ENCODE measurements at regions not wholly inside any gene's neighbourhood (a gene's known extent, or its start where the extent isn't known, plus 50 kb on each side); places are given as distances from the start of the nearest gene placed in this dataset.

DNA sequence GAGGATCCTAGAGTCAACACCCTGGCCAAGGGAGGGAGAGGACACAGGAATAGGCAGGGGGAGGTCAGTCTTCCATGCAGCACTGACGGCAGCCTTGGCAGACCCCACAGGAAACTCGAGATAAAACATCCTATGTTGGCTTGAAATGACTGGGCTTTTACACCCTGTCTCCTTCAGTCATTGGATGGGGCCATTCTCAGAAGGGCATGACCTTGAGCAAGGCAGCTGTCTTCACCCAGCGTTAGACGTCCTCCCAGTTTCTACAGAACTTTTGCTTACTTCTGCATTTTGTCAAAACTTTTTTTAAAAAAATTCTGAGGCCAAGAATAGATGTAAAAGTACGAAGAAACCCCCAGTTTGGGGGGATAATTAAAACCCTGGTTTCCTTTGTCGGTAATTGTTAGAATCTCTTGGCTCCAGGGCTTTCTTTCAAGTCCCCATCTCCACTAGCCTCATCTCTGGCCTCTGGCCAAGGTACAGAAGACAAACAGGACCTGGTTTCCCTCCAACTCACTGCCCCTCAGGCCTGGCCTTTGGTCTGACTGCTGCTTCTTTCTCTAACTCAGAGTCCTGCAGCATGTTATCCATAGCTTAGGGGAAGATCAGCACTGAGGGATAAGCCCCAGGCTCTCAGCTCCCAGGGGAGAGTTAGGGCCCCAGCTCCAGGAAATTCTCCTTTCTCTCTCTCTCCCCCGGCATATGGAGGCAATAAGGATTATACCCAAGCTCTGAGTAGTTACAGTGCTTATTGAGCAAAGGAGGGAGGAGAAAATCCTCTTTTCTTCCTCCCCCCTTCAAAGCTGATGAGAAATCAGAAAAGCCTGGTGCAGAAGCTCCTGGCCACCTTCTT, 51.6 kb upstream of the KCND3 start:
- DNase-seq = no peak

DNA sequence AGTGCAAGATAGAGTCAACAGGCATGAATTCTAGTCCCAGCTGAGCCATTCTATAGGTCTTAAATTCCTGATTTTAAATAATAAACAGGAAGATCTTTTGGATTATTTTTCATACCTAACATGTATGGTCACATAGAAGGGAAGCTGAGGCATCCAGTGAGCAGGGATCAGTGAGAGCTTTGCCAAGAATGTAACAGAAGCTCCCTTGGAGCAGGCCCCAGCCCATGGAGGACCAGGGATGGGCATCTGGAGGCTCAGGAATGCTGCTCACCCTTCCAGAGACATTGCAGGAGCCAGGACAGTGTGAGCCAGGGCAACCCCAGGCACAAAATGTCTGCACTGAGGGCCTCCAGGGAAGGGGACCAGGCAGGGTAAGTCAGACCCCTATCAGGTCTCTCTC, 54.4 kb upstream of the KCND3 start:
- no peak for DNase-seq

GRCh38 chr1:112044745-112045144, 55.3 kb upstream of the KCND3 start:
- no peak for DNase-seq

DNA sequence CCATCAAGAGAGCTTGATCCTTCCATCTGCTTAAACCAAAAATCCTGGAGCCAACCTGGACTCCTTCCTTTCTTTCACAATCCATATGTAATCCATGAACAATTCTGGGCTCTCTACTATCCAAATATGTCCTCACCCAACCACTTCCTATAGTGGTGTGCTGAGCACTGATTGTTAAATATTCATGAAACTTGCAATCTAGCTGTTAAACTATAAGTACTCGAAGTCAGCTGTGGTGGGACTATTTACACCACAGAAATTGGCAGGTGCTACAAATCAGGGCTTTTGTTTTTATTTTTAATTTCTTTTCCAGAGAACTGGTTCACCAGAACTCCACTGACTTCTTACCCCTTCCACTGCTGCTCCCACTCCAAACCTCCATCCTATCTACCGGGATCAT, 57.2 kb upstream of the KCND3 start:
- no peak for DNase-seq

GRCh38 chr1:112048421-112048820, 59.0 kb upstream of the KCND3 start:
- no peak for DNase-seq

- DNase-seq = no peak
Measured at GRCh38 chr1:112054510-112054909, 65.0 kb upstream of the KCND3 start.

- no peak for DNase-seq
Measured at GRCh38 chr1:112056354-112056753, 66.9 kb upstream of the KCND3 start.

DNA sequence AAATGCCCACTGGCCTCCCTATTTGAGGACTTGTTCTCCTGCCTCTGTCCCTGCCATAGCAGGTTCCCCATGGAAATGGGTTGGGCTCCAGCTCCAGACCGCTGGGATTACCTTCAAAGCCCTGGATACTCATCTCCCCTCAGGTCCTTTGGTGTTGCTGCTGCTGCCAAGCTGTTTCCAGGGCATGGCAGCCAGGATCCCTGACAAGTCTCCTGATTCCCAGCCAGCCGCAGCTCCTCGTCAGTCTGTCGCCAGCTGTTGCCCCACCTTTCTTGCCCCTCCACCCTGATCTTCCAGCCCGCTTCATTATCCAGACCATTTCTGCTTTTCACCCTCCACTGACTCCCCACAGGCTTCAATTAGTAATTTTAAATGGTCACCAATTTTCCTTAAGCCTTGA, 68.3 kb upstream of the KCND3 start:
- DNase-seq = no peak

- no peak for DNase-seq
Measured at GRCh38 chr1:112058815-112059450, 69.5 kb upstream of the KCND3 start.

GRCh38 chr1:112059679-112060078, 70.2 kb upstream of the KCND3 start:
- DNase-seq = no peak

GRCh38 chr1:112060261-112060660, 70.8 kb upstream of the KCND3 start:
- no peak for DNase-seq

DNA sequence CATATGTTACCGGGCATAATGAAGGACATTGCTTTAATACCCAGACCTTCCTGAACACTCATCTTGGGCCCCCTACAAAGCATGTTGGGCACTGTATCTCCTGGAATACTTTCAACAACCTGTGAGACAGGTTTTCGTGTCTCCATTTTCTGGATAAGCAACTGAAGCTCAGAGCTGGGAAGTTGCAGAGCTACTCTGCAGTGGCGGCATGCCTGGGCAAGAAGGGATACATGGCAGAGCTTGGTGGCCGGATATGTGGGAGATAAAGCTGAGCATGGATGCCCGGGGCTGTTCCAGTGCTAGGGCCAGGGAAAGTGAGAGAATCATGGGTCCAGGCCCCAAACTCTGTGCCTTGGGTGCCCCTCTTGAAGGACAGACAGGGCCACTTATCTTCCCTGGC, 71.6 kb upstream of the KCND3 start:
- DNase-seq = no peak

DNA sequence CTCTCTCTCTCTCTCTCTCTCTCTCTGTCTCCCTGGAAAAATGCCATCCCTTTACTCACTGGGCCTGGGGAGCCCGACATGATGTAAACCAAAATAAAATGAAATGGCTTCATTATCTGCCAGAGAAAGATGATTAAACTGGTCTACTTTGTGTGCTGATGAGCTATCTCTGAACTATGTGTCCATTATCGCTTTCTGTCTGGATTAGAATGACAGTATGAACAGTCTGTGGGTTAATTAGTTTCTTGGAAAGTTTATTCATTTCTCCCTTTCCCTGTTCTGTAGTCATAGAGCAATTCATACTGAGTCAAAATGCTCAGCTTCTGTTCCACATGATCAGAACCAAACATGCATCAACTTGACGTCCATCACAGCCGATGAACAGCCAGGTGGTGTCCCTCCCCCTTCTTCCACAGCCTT, 72.4 kb upstream of the KCND3 start:
- DNase-seq = no peak

DNA sequence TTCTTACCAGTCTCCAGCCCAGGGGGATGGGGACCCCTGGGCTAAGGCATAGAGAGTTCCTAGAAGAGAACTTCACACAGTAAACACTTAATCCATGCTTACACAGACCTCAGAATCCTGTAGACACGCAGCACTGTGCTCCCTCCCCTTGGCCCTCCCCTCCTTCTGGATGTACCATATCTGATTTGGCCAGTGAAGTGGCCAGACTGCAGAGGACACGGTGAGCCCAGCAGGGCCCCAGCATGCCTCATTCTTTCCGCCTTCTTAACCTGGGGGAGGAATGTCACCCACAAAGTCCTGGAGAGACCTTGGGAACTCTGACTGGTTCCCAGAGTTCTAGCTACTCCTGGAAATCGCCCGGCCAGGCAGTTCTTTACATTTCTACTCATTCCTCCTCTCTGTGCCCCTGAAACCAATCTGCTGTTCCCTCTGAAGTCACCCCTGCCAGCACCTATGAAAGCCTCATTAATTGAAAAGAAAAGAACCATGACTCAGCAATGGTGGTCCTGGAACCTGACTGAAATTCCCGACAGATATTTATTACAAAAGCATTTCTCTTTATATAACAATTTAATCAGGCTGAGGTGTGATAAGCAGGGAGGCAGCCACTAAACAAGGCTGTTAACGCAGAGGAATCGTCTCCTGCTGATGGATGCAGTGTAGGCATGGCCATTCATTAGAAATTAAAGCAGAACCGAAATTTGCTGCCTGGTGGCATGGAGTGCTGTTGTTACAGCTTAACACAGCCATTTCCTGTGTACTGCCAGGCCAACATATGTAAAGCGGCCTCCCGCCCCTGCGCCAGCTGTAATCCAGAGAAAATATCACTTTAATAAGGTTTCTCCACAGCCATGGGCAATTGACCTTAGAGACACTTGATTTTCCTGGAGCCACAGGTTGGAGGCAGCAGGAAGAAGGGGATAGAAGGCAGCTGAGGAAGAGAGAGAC, 74.6 kb upstream of the KCND3 start:
- no peak for DNase-seq

DNA sequence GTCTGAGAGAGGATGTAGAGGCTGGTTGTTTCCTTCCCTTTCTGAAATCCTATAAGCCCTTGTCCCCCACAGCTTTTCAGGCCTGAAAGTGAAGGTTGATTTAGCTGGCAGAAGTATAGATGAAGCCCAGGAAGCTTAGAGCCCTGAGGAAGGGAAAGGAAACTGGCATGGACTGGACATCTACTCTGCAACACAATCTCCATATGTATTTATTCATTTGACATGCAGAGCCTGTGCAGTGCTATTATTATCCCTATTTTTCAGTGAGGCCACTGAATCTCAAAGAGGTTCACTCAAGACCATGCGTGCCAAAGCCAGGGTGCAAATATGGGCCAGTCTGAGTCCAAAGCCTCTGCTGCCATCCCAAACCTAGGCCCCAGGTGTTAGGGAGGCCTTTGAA, 78.5 kb upstream of the KCND3 start:
- DNase-seq = no peak

GRCh38 chr1:112070677-112071076, 81.2 kb upstream of the KCND3 start:
- DNase-seq = no peak

GRCh38 chr1:112074711-112075110, 85.2 kb upstream of the KCND3 start:
- DNase-seq = no peak

DNA sequence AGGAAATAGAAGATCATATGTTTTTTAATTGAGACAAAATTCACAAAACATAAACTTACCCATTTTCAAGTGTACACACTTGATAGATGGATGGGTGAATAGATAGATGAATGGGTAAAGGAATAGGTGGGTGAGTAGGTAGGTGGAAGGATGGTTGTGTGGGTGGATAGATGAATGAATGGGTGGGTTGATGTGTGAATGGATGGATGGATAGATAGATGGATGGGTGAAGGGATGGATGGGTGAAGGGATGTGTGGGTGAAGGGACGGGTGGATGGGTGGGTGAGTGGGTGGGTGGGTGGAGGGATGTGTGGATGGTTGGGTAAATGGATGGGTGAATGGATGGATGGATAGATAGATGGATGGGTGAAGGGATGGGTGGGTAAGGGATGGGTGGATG, 86.1 kb upstream of the KCND3 start:
- no peak for DNase-seq

DNA sequence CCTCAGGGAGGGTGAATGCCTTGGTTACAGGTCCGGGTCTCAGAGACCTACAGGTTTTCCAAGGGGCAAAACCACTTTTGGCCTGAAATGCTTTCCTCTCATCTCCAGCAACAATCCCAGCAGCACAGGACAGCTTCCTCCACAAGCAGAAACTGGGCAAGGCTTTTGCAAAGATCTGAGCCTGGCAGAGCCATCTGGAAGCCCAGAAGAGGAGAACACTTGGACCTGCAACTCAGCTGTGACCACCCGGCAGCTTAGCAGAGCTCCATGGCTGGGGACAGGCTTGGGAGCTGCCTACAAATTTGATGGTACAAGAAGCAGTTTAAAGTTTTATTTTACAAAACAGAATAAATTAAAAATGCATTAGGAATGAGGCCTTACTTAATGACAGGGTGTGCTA, 90.0 kb upstream of the KCND3 start:
- DNase-seq = no peak

DNA sequence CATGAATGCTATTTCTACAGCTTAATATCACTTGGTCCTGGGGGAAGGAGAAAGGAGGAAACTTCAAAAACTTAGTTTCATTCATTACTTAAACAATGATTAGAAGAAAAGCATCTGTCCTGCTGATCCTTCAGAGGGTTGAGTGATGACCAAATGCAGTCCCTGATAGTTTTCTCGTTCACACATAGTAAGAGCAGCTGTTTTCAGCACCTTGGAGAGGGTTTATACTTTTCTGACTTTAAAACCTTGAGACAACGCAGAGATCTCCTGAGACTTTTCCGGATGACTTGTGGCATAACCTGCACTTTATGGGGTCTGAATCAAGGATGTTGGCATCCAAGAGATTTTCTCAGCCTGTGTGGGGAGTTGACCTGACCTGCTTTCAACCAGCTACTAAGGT, 94.0 kb upstream of the KCND3 start:
- DNase-seq = peak; percentile 18

DNA sequence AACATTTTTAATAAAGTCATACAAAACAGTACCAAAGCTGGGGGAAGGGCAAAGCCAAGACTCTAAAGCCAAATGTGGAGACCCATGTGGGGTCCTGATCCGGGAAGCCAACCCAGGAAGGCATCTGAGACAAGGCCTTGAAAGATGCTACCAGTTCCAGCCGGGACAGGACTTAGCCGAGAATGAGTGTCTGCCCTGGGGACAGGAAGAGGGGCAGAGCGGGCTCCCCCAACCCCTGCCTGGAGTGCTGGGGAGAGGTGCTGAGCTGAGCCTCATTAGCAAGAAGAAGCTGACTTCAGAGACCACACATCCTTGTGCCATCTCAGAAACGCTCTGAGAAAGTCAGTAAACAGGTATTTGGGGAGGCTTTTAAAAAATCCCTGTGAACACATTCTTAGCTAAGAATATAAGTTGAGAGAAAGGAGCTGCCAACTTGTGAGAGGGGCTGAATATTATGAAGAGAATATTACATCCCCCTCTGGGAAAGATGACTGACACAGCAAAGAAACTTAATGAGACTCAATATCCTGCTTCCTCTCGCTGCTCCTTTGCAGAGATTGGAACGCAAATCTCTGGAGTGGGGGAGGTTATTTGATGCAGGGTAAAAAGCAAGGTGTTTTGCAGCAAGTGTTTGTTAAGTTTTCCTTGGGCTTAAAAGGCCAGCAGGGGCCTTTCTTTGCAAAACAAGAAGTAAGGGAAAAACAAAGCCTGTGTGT, 103.3 kb upstream of the KCND3 start:
- no peak for DNase-seq

- no peak for DNase-seq
Measured at GRCh38 chr1:112093372-112093694, 103.9 kb upstream of the KCND3 start.

- no peak for DNase-seq
Measured at GRCh38 chr1:112099979-112100378, 110.5 kb upstream of the KCND3 start.
